RWPE1 (cell line): ENCODE measurements at regions not wholly inside any gene's neighbourhood (a gene's known extent, or its start where the extent isn't known, plus 50 kb on each side); places are given as distances from the start of the nearest gene placed in this dataset.

ENCODE experiments used
- CTCF ChIA-PET: fragments of 350-600 bp; sonication (Branson Sonifier 250); formaldehyde crosslinking; extraction: SDS; loops from one replicate; lab custom pipeline; 2021; lab: Yijun Ruan, JAX
- POLR2A ChIA-PET: fragments of 400-600 bp; formaldehyde crosslinking; extraction: SDS; loops from one replicate; lab custom pipeline; 2020; ENCODE audit warnings: antibody characterized with exemption; ENCODE audit not compliant: low non-redundant PET; lab: Yijun Ruan, JAX
- DNase-seq: peaks from one replicate; pipeline ENCODE4 v3.0.0; 2012; ENCODE audit warnings: low spot score
- H3K27ac ChIP-seq: fragments of 450-650 bp; 2 replicates; pipeline ENCODE4 v1.5.1; 2017
- CTCF ChIP-seq: fragments of 450-650 bp; conservative IDR thresholded peaks from 2 replicates; pipeline ENCODE4 v1.5.1; 2017; ENCODE audit warnings: low read depth, mild to moderate bottlenecking

- no peak for TF ChIP-seq CTCF
- ChIA-PET CTCF (interaction anchor here (0.7 kb wide), 1 partner anchor 65 kb away, joined by 3 read pairs; no protein-coding TSS in a partner anchor), POLR2A (no interaction called here)
- DNase-seq, result no peak
- no peak overlapping the region for H3K27ac ChIP-seq
Observed at GRCh38 chr13:82447416-82448077, 1434.7 kb downstream of the SLITRK1 start.

- no peak for DNase-seq
- POLR2A ChIA-PET, result no interaction called here
- CTCF ChIA-PET, result no interaction called here
Observed at GRCh38 chr13:82439159-82439904, 1442.9 kb downstream of the SLITRK1 start.

GRCh38 chr13:82438320-82438719, 1444.0 kb downstream of the SLITRK1 start:
- no peak overlapping the region for H3K27ac ChIP-seq
- ChIA-PET POLR2A (no interaction called here), CTCF (interaction anchor here (0.6 kb wide), 1 partner anchor 394 kb away, joined by 6 read pairs; no protein-coding TSS in a partner anchor)
- no peak for TF ChIP-seq CTCF
- DNase-seq, result no peak

More at GRCh38 chr13:82439159-82439904, 1442.9 kb downstream of the SLITRK1 start:
- no peak for TF ChIP-seq CTCF
- no peak overlapping the region for H3K27ac ChIP-seq

GRCh38 chr13:82436099-82436585, 1446.1 kb downstream of the SLITRK1 start:
- ChIA-PET CTCF (interaction anchor here (0.5 kb wide), 1 partner anchor 45 kb away, joined by 4 read pairs; no protein-coding TSS in a partner anchor), POLR2A (no interaction called here)
- TF ChIP-seq CTCF, result no peak
- no peak for DNase-seq
- H3K27ac ChIP-seq, result no peak overlapping the region

GRCh38 chr13:82432949-82433348, 1449.3 kb downstream of the SLITRK1 start:
- POLR2A ChIA-PET, result no interaction called here
- H3K27ac ChIP-seq, result no peak overlapping the region
- TF ChIP-seq CTCF, result no peak
- CTCF ChIA-PET, result no interaction called here
- no peak for DNase-seq

GRCh38 chr13:82412749-82413148, 1469.5 kb downstream of the SLITRK1 start:
- ChIA-PET POLR2A (no interaction called here), CTCF (no interaction called here)
- H3K27ac ChIP-seq, result no peak overlapping the region
- no peak for TF ChIP-seq CTCF
- no peak for DNase-seq
